ENCODE measurements at regions not wholly inside any gene's neighbourhood (a gene's known extent, or its start where the extent isn't known, plus 50 kb on each side); places are given as distances from the start of the nearest gene placed in this dataset.

DNA sequence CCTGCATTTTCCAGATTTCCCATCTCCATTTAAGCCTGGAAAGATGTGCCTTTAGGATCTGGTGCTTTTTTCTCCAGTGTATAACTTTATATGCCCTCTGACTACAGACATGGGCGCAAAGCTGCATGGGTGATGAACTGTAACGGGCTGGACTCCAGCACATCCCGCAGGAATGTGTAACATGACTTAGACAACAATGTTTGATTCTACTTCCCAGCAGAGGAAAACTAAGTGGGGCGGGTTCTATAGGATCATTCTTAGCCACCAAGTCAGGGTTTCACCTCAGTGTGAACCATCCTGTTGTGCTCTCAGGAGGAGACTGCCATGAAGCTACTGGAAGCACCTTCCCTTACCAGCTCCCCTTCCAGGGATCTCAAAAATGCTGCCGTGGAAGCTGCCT, 93.2 kb upstream of the SERP2 start:
- Histone ChIP-seq H3K36me3 (ENCODE audit: low read depth) (no peaks in the 10 kb centered on the region), H3K9me2 (ENCODE audit: insufficient read depth) (no peaks in the 10 kb centered on the region), H3K4me1 (ENCODE audit: insufficient read depth) (no peaks in the 10 kb centered on the region), H3K4me2 (ENCODE audit: unreplicated experiment) (no peak overlapping the region), H2AFZ (no peak overlapping the region), H3K9me3 (ENCODE audit: low read depth) (no peaks in the 10 kb centered on the region), H3K9ac (no peak overlapping the region), H4K20me1 (ENCODE audit: insufficient read depth) (no peaks in the 10 kb centered on the region), H3K4me3 (no peak overlapping the region), H3K79me2 (ENCODE audit: insufficient read depth) (no peaks in the 10 kb centered on the region), H3K27ac (no peak overlapping the region), H3K27me3 (replicated peaks; ENCODE audit: insufficient read depth) (peaks cover 6% of the 10 kb centered on the region; the same call in 1 of the 2 replicates), H3F3A (ENCODE audit: insufficient read depth) (no peaks in the 10 kb centered on the region)
- in situ Hi-C loops (cut with MboI): no loop called here
- TF ChIP-seq EZH2phosphoT487 (IDR thresholded peaks at IDR 0.05; ENCODE audit: insufficient read depth, low read depth) (no peak), EZH2 (IDR thresholded peaks at IDR 0.05; ENCODE audit: insufficient read depth, poor library complexity, severe bottlenecking) (no peak)
- 86 to 94% methylated on average over 5 of the region's 5 CpGs for WGBS, 2 experiments (ENCODE audit: low coverage in 1 of 2, low lambda C conversion rate in 2 of 2, missing lambda C conversion rate in 2 of 2)
- peak; percentile 18 for DNase-seq

DNA sequence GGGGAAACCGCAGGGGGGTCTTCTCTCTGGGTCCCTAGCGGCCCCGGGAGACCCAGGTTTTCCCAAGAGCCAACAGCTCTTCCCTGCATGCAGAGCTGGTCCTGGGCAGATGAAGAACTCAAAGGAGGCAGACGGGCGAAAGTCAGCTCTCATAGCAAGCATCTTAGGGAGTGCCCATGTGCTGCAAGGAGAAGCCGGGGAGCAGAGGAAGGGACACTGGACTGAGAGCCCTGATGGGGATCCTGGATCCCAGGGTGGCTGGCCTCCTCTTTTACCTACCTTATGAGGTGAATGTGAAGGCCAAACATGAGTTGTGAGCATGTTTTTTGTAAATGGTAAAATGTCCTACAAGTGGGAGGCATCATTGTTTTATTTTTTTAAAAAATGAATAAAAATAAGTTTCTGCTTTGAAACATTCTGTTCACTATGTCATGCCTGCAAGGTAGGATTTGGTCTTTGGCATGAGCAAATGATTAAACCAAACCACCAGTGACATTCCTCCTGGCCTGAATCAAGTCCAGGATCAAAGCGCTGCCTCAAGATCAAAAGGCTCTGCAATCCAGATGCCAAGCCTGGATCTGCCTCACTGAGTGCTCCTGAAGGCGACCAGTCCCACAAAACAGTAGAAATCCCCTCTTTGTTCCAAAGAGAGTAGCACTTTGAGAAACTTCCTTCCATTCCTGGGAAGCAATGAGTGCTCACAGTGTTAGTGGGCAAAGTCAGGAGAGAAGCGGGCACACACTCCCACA, 92.2 kb upstream of the SERP2 start:
- no peaks in the 10 kb centered on the region for H4K20me1 ChIP-seq (ENCODE audit: insufficient read depth)
- in situ Hi-C loops (cut with MboI): no loop called here
- no peaks in the 10 kb centered on the region for H3K36me3 ChIP-seq (ENCODE audit: low read depth)
- H3K4me3 ChIP-seq: no peak overlapping the region
- TF ChIP-seq EZH2 (IDR thresholded peaks at IDR 0.05; ENCODE audit: insufficient read depth, poor library complexity, severe bottlenecking): no peak
- TF ChIP-seq EZH2phosphoT487 (IDR thresholded peaks at IDR 0.05; ENCODE audit: insufficient read depth, low read depth): no peak
- H3K9ac ChIP-seq: no peak overlapping the region
- H3K9me3 ChIP-seq (ENCODE audit: low read depth): no peaks in the 10 kb centered on the region
- no peaks in the 10 kb centered on the region for H3K9me2 ChIP-seq (ENCODE audit: insufficient read depth)
- no peak overlapping the region for H2AFZ ChIP-seq
- no peak for DNase-seq
- H3K27me3 ChIP-seq (replicated peaks; ENCODE audit: insufficient read depth): peaks cover 6% of the 10 kb centered on the region
- H3K27ac ChIP-seq: no peak overlapping the region
- WGBS, 2 experiments (ENCODE audit: low coverage in 1 of 2, low lambda C conversion rate in 2 of 2, missing lambda C conversion rate in 2 of 2): 66 to 76% methylated on average over 9 of the region's 9 CpGs
- no peak overlapping the region for H3K4me2 ChIP-seq (ENCODE audit: unreplicated experiment)
- H3F3A ChIP-seq (ENCODE audit: insufficient read depth): no peaks in the 10 kb centered on the region
- H3K4me1 ChIP-seq (ENCODE audit: insufficient read depth): no peaks in the 10 kb centered on the region
- H3K79me2 ChIP-seq (ENCODE audit: insufficient read depth): no peaks in the 10 kb centered on the region

DNA sequence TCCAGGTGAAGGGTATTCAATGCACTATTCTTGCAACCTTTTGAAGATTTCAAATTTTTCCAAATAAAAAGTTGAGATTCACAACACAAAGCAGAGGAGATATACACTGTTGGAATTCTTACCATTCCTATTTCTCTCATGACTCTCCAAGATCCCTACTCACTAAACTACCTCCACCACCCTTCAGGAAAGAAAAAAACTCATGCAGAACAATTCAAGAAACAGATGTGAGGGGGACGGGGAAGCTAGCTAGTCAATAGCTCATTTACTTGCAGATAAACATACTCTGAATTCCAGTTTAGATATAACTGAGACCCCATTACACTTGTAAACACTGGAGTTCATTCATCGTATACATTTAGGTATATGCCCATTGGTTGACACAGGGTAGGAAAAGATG, 90.0 kb upstream of the SERP2 start:
- H3F3A ChIP-seq (ENCODE audit: insufficient read depth): no peaks in the 10 kb centered on the region
- H3K9me2 ChIP-seq (ENCODE audit: insufficient read depth): no peaks in the 10 kb centered on the region
- H3K36me3 ChIP-seq (ENCODE audit: low read depth): no peaks in the 10 kb centered on the region
- H2AFZ ChIP-seq: no peak overlapping the region
- no peaks in the 10 kb centered on the region for H3K79me2 ChIP-seq (ENCODE audit: insufficient read depth)
- no peak overlapping the region for H3K4me3 ChIP-seq
- H3K27me3 ChIP-seq (replicated peaks; ENCODE audit: insufficient read depth): peaks cover 21% of the 10 kb centered on the region
- 36 to 38% methylated on average over 2 of the region's 2 CpGs for WGBS, 2 experiments (ENCODE audit: low coverage in 1 of 2, low lambda C conversion rate in 2 of 2, missing lambda C conversion rate in 2 of 2)
- no peak overlapping the region for H3K9ac ChIP-seq
- H3K4me2 ChIP-seq (ENCODE audit: unreplicated experiment): no peak overlapping the region
- no peaks in the 10 kb centered on the region for H4K20me1 ChIP-seq (ENCODE audit: insufficient read depth)
- in situ Hi-C loops (cut with MboI): no loop called here
- H3K9me3 ChIP-seq (ENCODE audit: low read depth): no peaks in the 10 kb centered on the region
- H3K4me1 ChIP-seq (ENCODE audit: insufficient read depth): no peaks in the 10 kb centered on the region
- DNase-seq: no peak
- no peak for TF ChIP-seq EZH2 (IDR thresholded peaks at IDR 0.05; ENCODE audit: insufficient read depth, poor library complexity, severe bottlenecking)
- TF ChIP-seq EZH2phosphoT487 (IDR thresholded peaks at IDR 0.05; ENCODE audit: insufficient read depth, low read depth): no peak
- H3K27ac ChIP-seq: no peak overlapping the region

DNA sequence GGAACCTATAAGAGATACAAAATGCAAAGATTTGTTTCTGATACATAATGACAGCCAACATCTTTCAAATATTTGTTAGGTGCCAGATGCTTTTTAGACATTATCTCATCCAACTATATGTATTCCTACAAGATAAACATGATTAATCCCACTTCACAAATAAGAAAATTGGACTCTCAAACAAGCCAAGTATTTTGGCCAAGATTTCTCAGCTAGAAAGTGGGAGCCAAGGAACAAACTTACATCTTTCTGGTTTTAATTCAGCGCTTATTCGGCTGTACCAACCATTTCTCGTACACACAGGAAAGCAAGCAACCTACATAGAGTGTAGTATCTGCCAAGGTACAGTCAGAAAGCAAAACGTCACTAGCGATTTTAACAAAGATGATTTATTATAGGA, 85.7 kb upstream of the SERP2 start:
- Histone ChIP-seq H3K27ac (no peak overlapping the region), H3K4me3 (no peak overlapping the region), H3K36me3 (ENCODE audit: low read depth) (no peaks in the 10 kb centered on the region), H3K4me2 (ENCODE audit: unreplicated experiment) (no peak overlapping the region), H3K9ac (no peak overlapping the region), H3K9me3 (ENCODE audit: low read depth) (no peaks in the 10 kb centered on the region), H3F3A (ENCODE audit: insufficient read depth) (no peaks in the 10 kb centered on the region), H3K79me2 (ENCODE audit: insufficient read depth) (no peaks in the 10 kb centered on the region), H3K27me3 (replicated peaks; ENCODE audit: insufficient read depth) (peaks cover 34% of the 10 kb centered on the region), H3K4me1 (ENCODE audit: insufficient read depth) (no peaks in the 10 kb centered on the region), H4K20me1 (ENCODE audit: insufficient read depth) (no peaks in the 10 kb centered on the region), H3K9me2 (ENCODE audit: insufficient read depth) (no peaks in the 10 kb centered on the region), H2AFZ (no peak overlapping the region)
- in situ Hi-C loops (cut with MboI): no loop called here
- TF ChIP-seq EZH2phosphoT487 (IDR thresholded peaks at IDR 0.05; ENCODE audit: insufficient read depth, low read depth) (no peak), EZH2 (IDR thresholded peaks at IDR 0.05; ENCODE audit: insufficient read depth, poor library complexity, severe bottlenecking) (no peak)
- 28 to 29% methylated on average over 5 of the region's 5 CpGs for WGBS, 2 experiments (ENCODE audit: low coverage in 1 of 2, low lambda C conversion rate in 2 of 2, missing lambda C conversion rate in 2 of 2)
- DNase-seq: no peak

Measured in GM23248 (cell line).